Erythroblast (primary cell): ENCODE measurements at regions not wholly inside any gene's neighbourhood (a gene's known extent, or its start where the extent isn't known, plus 50 kb on each side); places are given as distances from the start of the nearest gene placed in this dataset.
A peak's percentile ranks its signal among the peaks of the same experiment; 100 is the strongest.
"Not testable (repeated sequence)": the region's sequence is repeated elsewhere in the genome, so short reads cannot be mapped to it uniquely, and the experiment has no call there.

Source experiments
- DNase-seq, 2 experiments: peaks; one replicate each; lab custom pipeline; 2025; lab: John Stamatoyannopoulos, UW
- GATA1 ChIP-seq: IDR thresholded peaks from 2 replicates; pipeline ENCODE4 v1.6.1; 2011; ENCODE audit warnings: low read depth, mild to moderate bottlenecking, control low read depth, low read length, moderate library complexity
- POLR2A ChIP-seq: IDR thresholded peaks from 2 replicates; pipeline ENCODE4 v1.6.1; 2011; ENCODE audit warnings: mild to moderate bottlenecking, low read length

GRCh38 chr5:174800435-174800834 is 76.1 kb downstream of the MSX2 start:
- no peak for TF ChIP-seq POLR2A
- no peak for TF ChIP-seq GATA1
- no peak for DNase-seq

DNA sequence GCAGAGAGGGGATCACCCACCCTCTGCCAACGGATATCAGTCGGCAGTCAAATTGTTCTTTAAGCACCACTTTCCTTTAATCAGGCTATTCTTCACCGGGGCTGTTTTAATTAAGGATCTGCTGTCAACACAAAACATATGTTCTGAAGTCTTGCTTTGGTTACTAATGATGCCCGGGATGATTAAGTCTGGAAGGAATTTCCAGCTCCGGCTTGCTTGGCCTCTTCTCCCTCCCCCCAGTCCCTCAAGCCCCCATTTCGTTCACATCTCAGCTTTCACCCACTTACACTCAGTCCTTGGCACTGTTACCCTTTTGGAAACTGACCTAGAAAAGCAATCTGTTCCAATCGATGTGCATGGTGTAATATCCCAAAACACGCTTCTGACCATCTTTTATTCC is 74.7 kb downstream of the MSX2 start:
- TF ChIP-seq GATA1 (no peak), POLR2A (no peak)
- no peak for DNase-seq

GRCh38 chr5:174798551-174798951 is 74.2 kb downstream of the MSX2 start:
- TF ChIP-seq GATA1 (no peak), POLR2A (no peak)
- DNase-seq = no peak

GRCh38 chr5:174796711-174797192 is 72.4 kb downstream of the MSX2 start:
- DNase-seq = no peak
- TF ChIP-seq GATA1 (no peak), POLR2A (no peak)

DNA sequence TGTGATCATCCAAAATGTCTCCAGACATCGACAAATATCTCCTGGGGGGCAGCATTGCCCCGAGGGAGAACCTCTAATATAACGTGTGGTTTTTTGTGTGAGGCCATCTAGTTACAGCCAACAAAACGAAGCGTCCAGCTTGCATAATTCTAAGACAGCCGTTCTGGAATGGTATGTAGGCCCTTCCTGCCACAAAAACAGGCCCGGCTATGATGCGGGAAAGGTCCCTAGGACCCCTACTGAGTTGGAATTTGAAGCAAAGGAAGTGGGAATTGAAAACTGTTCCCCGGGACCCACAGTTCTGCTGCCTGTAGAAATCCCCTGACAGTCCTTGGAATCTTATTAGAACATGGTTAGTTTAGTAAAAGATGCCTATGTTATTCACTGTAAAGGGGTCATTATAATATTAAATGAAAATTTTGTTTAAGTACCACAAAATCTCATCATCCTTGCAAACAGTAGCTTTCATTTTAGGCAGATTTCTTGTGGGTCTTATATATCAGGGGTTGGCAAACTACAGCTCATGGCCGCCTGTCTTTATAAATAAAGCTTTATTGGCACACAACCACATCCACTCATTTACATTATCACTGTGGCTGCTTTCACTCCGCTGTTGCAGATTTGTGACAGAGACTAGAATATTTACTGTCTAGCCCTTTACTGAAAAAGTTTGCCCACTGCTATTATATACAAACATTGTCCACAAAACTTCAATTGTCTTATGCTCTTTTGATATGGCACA is 70.7 kb downstream of the MSX2 start:
- no peak for DNase-seq

GRCh38 chr5:174793684-174794328 is 69.4 kb downstream of the MSX2 start:
- TF ChIP-seq GATA1 (no peak), POLR2A (no peak)
- peak; percentile 43 to 65 for DNase-seq

More for the DNA sequence above, 70.7 kb downstream of the MSX2 start:
- TF ChIP-seq POLR2A (no peak), GATA1 (no peak)

- DNase-seq = no peak
- TF ChIP-seq GATA1 (no peak), POLR2A (no peak)
Measured at GRCh38 chr5:174793076-174793475, 68.7 kb downstream of the MSX2 start.

GRCh38 chr5:174792265-174792664 is 67.9 kb downstream of the MSX2 start:
- not testable (repeated sequence) for DNase-seq

- no peak for DNase-seq
- no peak for TF ChIP-seq GATA1
- TF ChIP-seq POLR2A = no peak
Measured at GRCh38 chr5:174790906-174791305, 66.5 kb downstream of the MSX2 start.

DNA sequence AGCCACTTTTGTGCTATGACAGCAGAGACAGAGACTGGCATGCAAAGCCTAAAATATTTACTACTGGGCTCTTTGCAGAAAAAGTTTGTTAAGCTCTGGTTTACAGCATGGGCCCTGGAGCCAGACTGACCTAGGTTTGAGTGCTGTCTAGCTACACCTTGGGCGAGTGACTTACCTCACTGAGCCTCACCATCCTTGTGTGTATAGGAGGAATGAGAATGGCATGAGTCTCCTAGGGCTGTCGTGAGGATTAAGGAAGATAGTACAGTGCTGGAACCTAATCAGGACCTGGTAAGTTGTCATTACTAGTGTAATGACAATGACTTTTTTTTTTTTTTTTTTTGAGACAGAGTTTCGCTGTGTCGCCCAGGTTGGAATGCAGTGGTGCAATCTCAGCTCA is 65.2 kb downstream of the MSX2 start:
- TF ChIP-seq POLR2A (no peak), GATA1 (no peak)
- no peak for DNase-seq

GRCh38 chr5:174785120-174785680 is 60.8 kb downstream of the MSX2 start:
- DNase-seq = no peak
- TF ChIP-seq POLR2A = no peak
- no peak for TF ChIP-seq GATA1
